ENCODE measurements at regions not wholly inside any gene's neighbourhood (a gene's known extent, or its start where the extent isn't known, plus 50 kb on each side); places are given as distances from the start of the nearest gene placed in this dataset.

DNA sequence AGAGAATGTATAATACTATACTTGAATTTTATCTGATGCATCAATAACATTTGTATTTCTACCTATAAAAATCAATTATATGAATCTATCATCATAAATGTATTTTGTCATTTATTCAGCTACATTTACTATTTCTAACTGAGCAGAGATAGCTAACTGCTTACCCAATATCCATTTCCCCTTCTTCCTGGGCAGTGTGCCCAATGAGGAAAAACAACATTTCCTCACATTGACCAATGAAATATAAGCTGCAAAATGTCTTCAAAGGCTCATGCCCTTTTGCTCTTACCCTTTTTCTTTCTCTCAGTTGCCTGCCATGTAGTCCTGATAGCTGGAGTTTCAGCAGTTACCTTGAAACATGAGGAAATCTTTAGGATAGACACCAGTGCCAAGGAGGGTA lies 385.8 kb upstream of the PCSK5 start:
- H4K20me1 ChIP-seq (ENCODE audit: control insufficient read depth, insufficient read depth, low read length, poor library complexity, severe bottlenecking), result no peaks in the 10 kb centered on the region
- CTCF ChIA-PET, result no interaction called here
- no peak for ATAC-seq (ENCODE audit: low read depth)

DNA sequence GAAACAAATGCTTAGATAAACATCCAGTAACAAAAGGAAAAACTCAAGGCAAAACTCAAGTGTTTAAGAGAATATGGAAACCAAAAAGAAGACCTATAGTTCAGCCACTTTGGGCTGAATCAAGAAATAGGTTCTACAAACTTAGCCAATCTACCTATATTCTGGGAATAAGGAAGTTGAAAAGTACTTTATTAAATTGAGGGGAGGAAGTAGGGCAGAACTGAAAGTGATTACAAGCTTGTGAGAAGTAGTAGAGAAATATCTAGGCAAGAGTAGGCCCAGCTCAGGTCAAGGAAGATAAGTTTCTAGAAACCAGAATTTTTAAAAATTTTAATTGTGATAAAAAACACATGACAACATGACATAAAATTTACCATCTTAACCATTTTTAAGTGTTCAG lies 384.8 kb upstream of the PCSK5 start:
- H3K4me1 Mint-ChIP-seq, result no peaks in the 10 kb centered on the region
- H3K4me3 Mint-ChIP-seq, result no peak overlapping the region
- no peaks in the 10 kb centered on the region for H3K27me3 Mint-ChIP-seq
- TF ChIP-seq EZH2 (IDR thresholded peaks at IDR 0.05; ENCODE audit: borderline replicate concordance, insufficient read depth, low read depth, low read length, poor library complexity, severe bottlenecking), result no peak
- TF ChIP-seq, protein P1, sequence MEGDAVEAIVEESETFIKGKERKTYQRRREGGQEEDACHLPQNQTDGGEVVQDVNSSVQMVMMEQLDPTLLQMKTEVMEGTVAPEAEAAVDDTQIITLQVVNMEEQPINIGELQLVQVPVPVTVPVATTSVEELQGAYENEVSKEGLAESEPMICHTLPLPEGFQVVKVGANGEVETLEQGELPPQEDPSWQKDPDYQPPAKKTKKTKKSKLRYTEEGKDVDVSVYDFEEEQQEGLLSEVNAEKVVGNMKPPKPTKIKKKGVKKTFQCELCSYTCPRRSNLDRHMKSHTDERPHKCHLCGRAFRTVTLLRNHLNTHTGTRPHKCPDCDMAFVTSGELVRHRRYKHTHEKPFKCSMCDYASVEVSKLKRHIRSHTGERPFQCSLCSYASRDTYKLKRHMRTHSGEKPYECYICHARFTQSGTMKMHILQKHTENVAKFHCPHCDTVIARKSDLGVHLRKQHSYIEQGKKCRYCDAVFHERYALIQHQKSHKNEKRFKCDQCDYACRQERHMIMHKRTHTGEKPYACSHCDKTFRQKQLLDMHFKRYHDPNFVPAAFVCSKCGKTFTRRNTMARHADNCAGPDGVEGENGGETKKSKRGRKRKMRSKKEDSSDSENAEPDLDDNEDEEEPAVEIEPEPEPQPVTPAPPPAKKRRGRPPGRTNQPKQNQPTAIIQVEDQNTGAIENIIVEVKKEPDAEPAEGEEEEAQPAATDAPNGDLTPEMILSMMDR (IDR thresholded peaks at IDR 0.05), result no peak
- no peak for ATAC-seq (ENCODE audit: low read depth)
- no peak overlapping the region for H3K27ac ChIP-seq (ENCODE audit: low read length in 2 of 2)
- H4K20me1 ChIP-seq (ENCODE audit: control insufficient read depth, insufficient read depth, low read length, poor library complexity, severe bottlenecking), result no peaks in the 10 kb centered on the region
- intact Hi-C loops (cut with micrococcal nuclease), result no loop called here
- no peak overlapping the region for H3K9ac ChIP-seq (ENCODE audit: low read length)
- no peaks in the 10 kb centered on the region for H3K9me3 ChIP-seq (ENCODE audit: control extremely low read depth in 1 of 3, control insufficient read depth in 2 of 3, insufficient read depth in 1 of 3, low read length in 2 of 3)
- no peak overlapping the region for H2AFZ ChIP-seq (ENCODE audit: insufficient read depth, low read depth, low read length, poor library complexity, severe bottlenecking)
- H3K27me3 ChIP-seq (replicated peaks in 1 of 4; ENCODE audit: control extremely low read depth in 1 of 4, control insufficient read depth in 3 of 4, insufficient read depth in 4 of 4, low read length in 3 of 4), result no peaks in the 10 kb centered on the region
- H3K9me3 Mint-ChIP-seq (ENCODE audit: insufficient read depth), result peaks cover 3% of the 10 kb centered on the region
- no peak overlapping the region for H3K27ac Mint-ChIP-seq
- H3K4me1 ChIP-seq (ENCODE audit: control insufficient read depth in 2 of 2, insufficient read depth in 2 of 2, low read length in 2 of 2), result no peaks in the 10 kb centered on the region
- DNase-seq, result no peak
- ChIA-PET CTCF (no interaction called here), POLR2A (no interaction called here)
- no peak overlapping the region for H3K4me3 ChIP-seq (ENCODE audit: control extremely low read depth in 1 of 5, extremely low read depth in 1 of 5, insufficient read depth in 1 of 5, low read depth in 2 of 5, low read length in 4 of 5)
- H3K4me2 ChIP-seq (replicated peaks; ENCODE audit: low read depth, low read length, poor library complexity, severe bottlenecking), result no peak overlapping the region
- H3K36me3 ChIP-seq (replicated peaks in 1 of 2; ENCODE audit: control extremely low read depth in 1 of 2, control insufficient read depth in 1 of 2, extremely low read depth in 1 of 2, insufficient read depth in 2 of 2, low read length in 1 of 2), result no peaks in the 10 kb centered on the region
- H3K79me2 ChIP-seq (ENCODE audit: control insufficient read depth, insufficient read depth, low read length), result no peaks in the 10 kb centered on the region

More for the DNA sequence above, 385.8 kb upstream of the PCSK5 start:
- intact Hi-C loops (cut with micrococcal nuclease), result no loop called here
- Mint-ChIP-seq H3K4me3 (no peak overlapping the region), H3K9me3 (ENCODE audit: insufficient read depth) (peaks cover 3% of the 10 kb centered on the region), H3K27ac (no peak overlapping the region), H3K4me1 (no peaks in the 10 kb centered on the region), H3K27me3 (no peaks in the 10 kb centered on the region)
- Histone ChIP-seq H3K9me3 (ENCODE audit: control extremely low read depth in 1 of 3, control insufficient read depth in 2 of 3, insufficient read depth in 1 of 3, low read length in 2 of 3) (no peaks in the 10 kb centered on the region), H3K4me2 (replicated peaks; ENCODE audit: low read depth, low read length, poor library complexity, severe bottlenecking) (no peak overlapping the region), H3K36me3 (replicated peaks in 1 of 2; ENCODE audit: control extremely low read depth in 1 of 2, control insufficient read depth in 1 of 2, extremely low read depth in 1 of 2, insufficient read depth in 2 of 2, low read length in 1 of 2) (no peaks in the 10 kb centered on the region), H3K4me1 (ENCODE audit: control insufficient read depth in 2 of 2, insufficient read depth in 2 of 2, low read length in 2 of 2) (no peaks in the 10 kb centered on the region), H3K4me3 (ENCODE audit: control extremely low read depth in 1 of 5, extremely low read depth in 1 of 5, insufficient read depth in 1 of 5, low read depth in 2 of 5, low read length in 4 of 5) (no peak overlapping the region), H3K79me2 (ENCODE audit: control insufficient read depth, insufficient read depth, low read length) (no peaks in the 10 kb centered on the region), H3K27ac (ENCODE audit: low read length in 2 of 2) (no peak overlapping the region), H3K9ac (ENCODE audit: low read length) (no peak overlapping the region), H3K27me3 (replicated peaks in 1 of 4; ENCODE audit: control extremely low read depth in 1 of 4, control insufficient read depth in 3 of 4, insufficient read depth in 4 of 4, low read length in 3 of 4) (no peaks in the 10 kb centered on the region), H2AFZ (ENCODE audit: insufficient read depth, low read depth, low read length, poor library complexity, severe bottlenecking) (no peak overlapping the region)
- no peak for DNase-seq
- no peak for TF ChIP-seq EZH2 (IDR thresholded peaks at IDR 0.05; ENCODE audit: borderline replicate concordance, insufficient read depth, low read depth, low read length, poor library complexity, severe bottlenecking)
- TF ChIP-seq, protein P1 (IDR thresholded peaks at IDR 0.05), result no peak
- POLR2A ChIA-PET, result no interaction called here

Data from B cell (primary cell).